ENCODE measurements at regions not wholly inside any gene's neighbourhood (a gene's known extent, or its start where the extent isn't known, plus 50 kb on each side); places are given as distances from the start of the nearest gene placed in this dataset.
A peak's percentile ranks its signal among the peaks of the same experiment; 100 is the strongest.

GRCh38 chr12:97939156-97939555 lies 476.6 kb downstream of the RMST start:
- Mint-ChIP-seq H3K9me3 (no peaks in the 10 kb centered on the region), H3K27me3 (no peaks in the 10 kb centered on the region), H3K4me1 (no peaks in the 10 kb centered on the region), H3K36me3 (ENCODE audit: low read depth) (no peaks in the 10 kb centered on the region), H3K27ac (no peak overlapping the region), H3K4me3 (no peak overlapping the region)
- DNase-seq: no peak
- intact Hi-C loops (cut with micrococcal nuclease): no loop called here

- DNase-seq: no peak
- Mint-ChIP-seq H3K27ac (no peak overlapping the region), H3K36me3 (ENCODE audit: low read depth) (no peaks in the 10 kb centered on the region), H3K9me3 (no peaks in the 10 kb centered on the region), H3K4me3 (no peak overlapping the region), H3K4me1 (no peaks in the 10 kb centered on the region), H3K27me3 (no peaks in the 10 kb centered on the region)
- intact Hi-C loops (cut with micrococcal nuclease): no loop called here
These were observed 477.5 kb downstream of the RMST start for GRCh38 chr12:97940105-97940504.

- no peaks in the 10 kb centered on the region for H3K27me3 Mint-ChIP-seq
- H3K36me3 Mint-ChIP-seq (ENCODE audit: low read depth): no peaks in the 10 kb centered on the region
- no peak overlapping the region for H3K27ac Mint-ChIP-seq
- no peak for DNase-seq
- no peaks in the 10 kb centered on the region for H3K4me1 Mint-ChIP-seq
- intact Hi-C loops (cut with micrococcal nuclease): no loop called here
- H3K4me3 Mint-ChIP-seq: no peak overlapping the region
- H3K9me3 Mint-ChIP-seq: no peaks in the 10 kb centered on the region
These were observed 478.0 kb downstream of the RMST start for GRCh38 chr12:97940629-97941028.

GRCh38 chr12:97941686-97942354 lies 479.2 kb downstream of the RMST start:
- no peaks in the 10 kb centered on the region for H3K27me3 Mint-ChIP-seq
- no peak for DNase-seq
- no peaks in the 10 kb centered on the region for H3K4me1 Mint-ChIP-seq
- no peak overlapping the region for H3K27ac Mint-ChIP-seq
- H3K4me3 Mint-ChIP-seq: no peak overlapping the region
- H3K36me3 Mint-ChIP-seq (ENCODE audit: low read depth): no peaks in the 10 kb centered on the region
- intact Hi-C loops (cut with micrococcal nuclease): no loop called here
- no peaks in the 10 kb centered on the region for H3K9me3 Mint-ChIP-seq

- Mint-ChIP-seq H3K27me3 (no peaks in the 10 kb centered on the region), H3K9me3 (peaks cover 3% of the 10 kb centered on the region), H3K36me3 (ENCODE audit: low read depth) (no peaks in the 10 kb centered on the region), H3K4me1 (no peaks in the 10 kb centered on the region), H3K4me3 (no peak overlapping the region), H3K27ac (no peak overlapping the region)
- no peak for DNase-seq
- intact Hi-C loops (cut with micrococcal nuclease): no loop called here
These were observed 480.8 kb downstream of the RMST start for GRCh38 chr12:97943359-97943758.

GRCh38 chr12:97944576-97944975 lies 482.0 kb downstream of the RMST start:
- Mint-ChIP-seq H3K27ac (no peak overlapping the region), H3K4me3 (no peak overlapping the region)
- intact Hi-C loops (cut with micrococcal nuclease): no loop called here

GRCh38 chr12:97946701-97947100 lies 484.1 kb downstream of the RMST start:
- DNase-seq: no peak
- Mint-ChIP-seq H3K9me3 (peaks cover 3% of the 10 kb centered on the region), H3K4me1 (no peaks in the 10 kb centered on the region), H3K36me3 (ENCODE audit: low read depth) (no peaks in the 10 kb centered on the region), H3K27me3 (no peaks in the 10 kb centered on the region), H3K4me3 (no peak overlapping the region), H3K27ac (no peak overlapping the region)
- intact Hi-C loops (cut with micrococcal nuclease): no loop called here

More at GRCh38 chr12:97944576-97944975, 482.0 kb downstream of the RMST start:
- Mint-ChIP-seq H3K27me3 (no peaks in the 10 kb centered on the region), H3K4me1 (no peaks in the 10 kb centered on the region), H3K9me3 (peaks cover 3% of the 10 kb centered on the region), H3K36me3 (ENCODE audit: low read depth) (no peaks in the 10 kb centered on the region)
- no peak for DNase-seq

GRCh38 chr12:97948591-97948990 lies 486.0 kb downstream of the RMST start:
- Mint-ChIP-seq H3K4me1 (no peaks in the 10 kb centered on the region), H3K9me3 (peaks cover 3% of the 10 kb centered on the region), H3K27ac (no peak overlapping the region), H3K36me3 (ENCODE audit: low read depth) (no peaks in the 10 kb centered on the region), H3K27me3 (no peaks in the 10 kb centered on the region), H3K4me3 (no peak overlapping the region)
- DNase-seq: no peak
- intact Hi-C loops (cut with micrococcal nuclease): no loop called here

GRCh38 chr12:97951239-97951638 lies 488.6 kb downstream of the RMST start:
- DNase-seq: no peak
- no peaks in the 10 kb centered on the region for H3K36me3 Mint-ChIP-seq (ENCODE audit: low read depth)
- no peak overlapping the region for H3K4me3 Mint-ChIP-seq
- H3K9me3 Mint-ChIP-seq: peaks cover 3% of the 10 kb centered on the region
- no peaks in the 10 kb centered on the region for H3K4me1 Mint-ChIP-seq
- H3K27ac Mint-ChIP-seq: no peak overlapping the region
- no peaks in the 10 kb centered on the region for H3K27me3 Mint-ChIP-seq
- intact Hi-C loops (cut with micrococcal nuclease): no loop called here

GRCh38 chr12:97951717-97952116 lies 489.1 kb downstream of the RMST start:
- Mint-ChIP-seq H3K36me3 (ENCODE audit: low read depth) (no peaks in the 10 kb centered on the region), H3K4me1 (no peaks in the 10 kb centered on the region)

GRCh38 chr12:97957109-97957508 lies 494.5 kb downstream of the RMST start:
- Mint-ChIP-seq H3K4me1 (no peaks in the 10 kb centered on the region), H3K27me3 (no peaks in the 10 kb centered on the region), H3K36me3 (ENCODE audit: low read depth) (no peaks in the 10 kb centered on the region), H3K4me3 (no peak overlapping the region), H3K9me3 (no peaks in the 10 kb centered on the region), H3K27ac (no peak overlapping the region)
- intact Hi-C loops (cut with micrococcal nuclease): no loop called here
- DNase-seq: no peak

More at GRCh38 chr12:97951717-97952116, 489.1 kb downstream of the RMST start:
- Mint-ChIP-seq H3K9me3 (peaks cover 3% of the 10 kb centered on the region), H3K4me3 (no peak overlapping the region), H3K27me3 (no peaks in the 10 kb centered on the region), H3K27ac (no peak overlapping the region)
- intact Hi-C loops (cut with micrococcal nuclease): no loop called here
- no peak for DNase-seq

- H3K27ac Mint-ChIP-seq: no peak overlapping the region
- H3K4me1 Mint-ChIP-seq: no peaks in the 10 kb centered on the region
- no peaks in the 10 kb centered on the region for H3K9me3 Mint-ChIP-seq
- no peak overlapping the region for H3K4me3 Mint-ChIP-seq
- intact Hi-C loops (cut with micrococcal nuclease): loop anchor here (10.0 kb wide), 1 partner anchor 435 kb away; no protein-coding TSS in a partner anchor
- H3K27me3 Mint-ChIP-seq: no peaks in the 10 kb centered on the region
- H3K36me3 Mint-ChIP-seq (ENCODE audit: low read depth): no peaks in the 10 kb centered on the region
- DNase-seq: no peak
These were observed 497.6 kb downstream of the RMST start for GRCh38 chr12:97960225-97960624.

GRCh38 chr12:97960741-97961608 lies 498.4 kb downstream of the RMST start:
- Mint-ChIP-seq H3K27me3 (no peaks in the 10 kb centered on the region), H3K27ac (no peak overlapping the region), H3K4me3 (no peak overlapping the region), H3K4me1 (no peaks in the 10 kb centered on the region), H3K9me3 (no peaks in the 10 kb centered on the region), H3K36me3 (ENCODE audit: low read depth) (no peaks in the 10 kb centered on the region)
- intact Hi-C loops (cut with micrococcal nuclease): loop anchor here (10.0 kb wide), 1 partner anchor 434 kb away; no protein-coding TSS in a partner anchor
- peak; percentile 68 for DNase-seq

GRCh38 chr12:97967831-97968230 lies 505.2 kb downstream of the RMST start:
- H3K4me3 Mint-ChIP-seq: no peak overlapping the region
- no peak overlapping the region for H3K27ac Mint-ChIP-seq
- intact Hi-C loops (cut with micrococcal nuclease): loop anchor here (10.0 kb wide), 1 partner anchor 427 kb away; no protein-coding TSS in a partner anchor

More at GRCh38 chr12:97967831-97968230, 505.2 kb downstream of the RMST start:
- Mint-ChIP-seq H3K27me3 (peaks cover 2% of the 10 kb centered on the region), H3K9me3 (no peaks in the 10 kb centered on the region), H3K4me1 (no peaks in the 10 kb centered on the region), H3K36me3 (ENCODE audit: low read depth) (no peaks in the 10 kb centered on the region)
- DNase-seq: no peak

Data from activated CD4-positive, alpha-beta T cell treated with anti-CD3 and anti-CD28 coated beads, Interleukin-2, amount 10 ng/mL, durations not matched to agents 24 days and 14 days (primary cell).